Osteocyte (in vitro differentiated cells): ENCODE measurements at regions not wholly inside any gene's neighbourhood (a gene's known extent, or its start where the extent isn't known, plus 50 kb on each side); places are given as distances from the start of the nearest gene placed in this dataset.

Experiments used
- DNase-seq: peaks from one replicate; pipeline ENCODE4 v3.0.0; 2021; ENCODE audit warnings: mixed read lengths; ENCODE audit not compliant: unreplicated experiment; ENCODE audit errors: extremely low spot score
- H3K27ac Mint-ChIP-seq: one replicate; pipeline ENCODE4 v1.8.0; 2021; ENCODE audit warnings: mild to moderate bottlenecking, mixed read lengths; ENCODE audit not compliant: unreplicated experiment
- H3K27me3 Mint-ChIP-seq: one replicate; pipeline ENCODE4 v1.8.0; 2021; ENCODE audit warnings: mixed read lengths; ENCODE audit not compliant: unreplicated experiment
- H3K36me3 Mint-ChIP-seq: one replicate; pipeline ENCODE4 v1.8.0; 2021; ENCODE audit warnings: mixed read lengths; ENCODE audit not compliant: unreplicated experiment
- H3K4me1 Mint-ChIP-seq: one replicate; pipeline ENCODE4 v1.8.0; 2021; ENCODE audit warnings: mixed read lengths; ENCODE audit not compliant: unreplicated experiment
- H3K4me3 Mint-ChIP-seq: one replicate; pipeline ENCODE4 v1.8.0; 2021; ENCODE audit warnings: mild to moderate bottlenecking, moderate library complexity, mixed read lengths; ENCODE audit not compliant: unreplicated experiment
- H3K9me3 Mint-ChIP-seq: one replicate; pipeline ENCODE4 v1.8.0; 2021; ENCODE audit warnings: mixed read lengths; ENCODE audit not compliant: unreplicated experiment
- TF ChIP-seq, protein P1 (sequence below): fragments of 200-600 bp; sonication (generic); IDR thresholded peaks from 2 replicates; pipeline ENCODE4 v1.5.0; 2021; ENCODE audit warnings: antibody characterized with exemption, mild to moderate bottlenecking, moderate library complexity

GRCh38 chr1:34648501-34648900, 106.3 kb upstream of the GJB5 start:
- H3K27ac Mint-ChIP-seq, result no peak overlapping the region
- no peaks in the 10 kb centered on the region for H3K4me1 Mint-ChIP-seq
- H3K27me3 Mint-ChIP-seq, result peaks cover 2% of the 10 kb centered on the region
- no peak for DNase-seq
- no peak overlapping the region for H3K4me3 Mint-ChIP-seq
- TF ChIP-seq, protein P1, sequence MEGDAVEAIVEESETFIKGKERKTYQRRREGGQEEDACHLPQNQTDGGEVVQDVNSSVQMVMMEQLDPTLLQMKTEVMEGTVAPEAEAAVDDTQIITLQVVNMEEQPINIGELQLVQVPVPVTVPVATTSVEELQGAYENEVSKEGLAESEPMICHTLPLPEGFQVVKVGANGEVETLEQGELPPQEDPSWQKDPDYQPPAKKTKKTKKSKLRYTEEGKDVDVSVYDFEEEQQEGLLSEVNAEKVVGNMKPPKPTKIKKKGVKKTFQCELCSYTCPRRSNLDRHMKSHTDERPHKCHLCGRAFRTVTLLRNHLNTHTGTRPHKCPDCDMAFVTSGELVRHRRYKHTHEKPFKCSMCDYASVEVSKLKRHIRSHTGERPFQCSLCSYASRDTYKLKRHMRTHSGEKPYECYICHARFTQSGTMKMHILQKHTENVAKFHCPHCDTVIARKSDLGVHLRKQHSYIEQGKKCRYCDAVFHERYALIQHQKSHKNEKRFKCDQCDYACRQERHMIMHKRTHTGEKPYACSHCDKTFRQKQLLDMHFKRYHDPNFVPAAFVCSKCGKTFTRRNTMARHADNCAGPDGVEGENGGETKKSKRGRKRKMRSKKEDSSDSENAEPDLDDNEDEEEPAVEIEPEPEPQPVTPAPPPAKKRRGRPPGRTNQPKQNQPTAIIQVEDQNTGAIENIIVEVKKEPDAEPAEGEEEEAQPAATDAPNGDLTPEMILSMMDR, result no peak
- H3K36me3 Mint-ChIP-seq, result no peaks in the 10 kb centered on the region
- H3K9me3 Mint-ChIP-seq, result no peaks in the 10 kb centered on the region

DNA sequence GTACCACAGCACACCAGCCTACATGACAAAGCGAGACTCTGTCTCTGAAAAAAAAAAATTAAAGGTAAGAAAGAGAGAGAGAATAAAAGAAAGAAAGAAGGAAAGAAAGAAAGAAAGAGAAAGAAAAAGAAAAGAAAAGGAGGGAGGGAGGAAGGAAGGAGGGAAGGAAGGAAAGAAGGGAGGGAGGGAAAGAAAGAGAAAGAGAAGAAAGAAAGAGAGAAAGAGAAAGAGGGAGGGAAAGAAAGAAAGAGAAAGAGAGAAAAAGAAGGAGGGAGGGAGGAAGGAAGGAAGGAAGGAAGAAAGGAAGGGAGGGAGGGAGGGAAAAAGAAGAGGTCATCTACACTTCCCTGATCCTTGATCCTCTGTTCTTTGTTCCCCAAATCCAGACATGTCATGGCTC, 104.8 kb upstream of the GJB5 start:
- DNase-seq, result no peak
- Mint-ChIP-seq H3K4me1 (no peaks in the 10 kb centered on the region), H3K36me3 (no peaks in the 10 kb centered on the region), H3K27ac (no peak overlapping the region), H3K27me3 (peaks cover 2% of the 10 kb centered on the region), H3K9me3 (no peaks in the 10 kb centered on the region), H3K4me3 (no peak overlapping the region)
- TF ChIP-seq, protein P1, result no peak

GRCh38 chr1:34650800-34651199, 104.0 kb upstream of the GJB5 start:
- no peak overlapping the region for H3K4me3 Mint-ChIP-seq

DNA sequence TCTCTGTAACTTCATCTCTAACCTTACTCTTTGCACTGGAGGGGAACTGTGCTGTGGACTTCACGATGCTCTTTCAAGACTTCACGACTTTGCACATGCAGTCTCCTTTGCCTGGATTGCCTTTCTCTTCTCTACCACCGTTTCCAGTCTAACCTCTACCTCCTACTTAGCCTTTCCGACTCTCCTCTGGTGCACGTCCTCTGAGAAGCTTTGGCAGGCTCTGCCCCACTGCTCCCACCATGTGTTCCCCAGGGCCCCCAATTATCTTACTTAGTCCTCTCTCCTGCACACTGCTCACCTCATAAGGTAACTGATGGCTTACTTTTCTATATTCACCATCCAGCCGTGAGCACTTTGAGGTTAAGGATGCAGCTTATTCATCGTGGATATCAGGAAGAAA, 101.7 kb upstream of the GJB5 start:
- Mint-ChIP-seq H3K4me3 (no peak overlapping the region), H3K9me3 (no peaks in the 10 kb centered on the region), H3K27me3 (no peaks in the 10 kb centered on the region), H3K27ac (no peak overlapping the region), H3K4me1 (no peaks in the 10 kb centered on the region), H3K36me3 (no peaks in the 10 kb centered on the region)
- DNase-seq, result no peak
- TF ChIP-seq, protein P1, result no peak

More at GRCh38 chr1:34650800-34651199, 104.0 kb upstream of the GJB5 start:
- TF ChIP-seq, protein P1, result no peak
- Mint-ChIP-seq H3K9me3 (no peaks in the 10 kb centered on the region), H3K27me3 (peaks cover 2% of the 10 kb centered on the region), H3K36me3 (no peaks in the 10 kb centered on the region), H3K27ac (no peak overlapping the region), H3K4me1 (no peaks in the 10 kb centered on the region)
- DNase-seq, result no peak

- no peak for DNase-seq
- Mint-ChIP-seq H3K4me1 (no peaks in the 10 kb centered on the region), H3K27me3 (no peaks in the 10 kb centered on the region), H3K27ac (no peak overlapping the region), H3K9me3 (no peaks in the 10 kb centered on the region), H3K36me3 (no peaks in the 10 kb centered on the region), H3K4me3 (no peak overlapping the region)
- TF ChIP-seq, protein P1, result no peak
These were observed 99.5 kb upstream of the GJB5 start for GRCh38 chr1:34655206-34655874.
